IMR-90 (cell line): ENCODE measurements at regions not wholly inside any gene's neighbourhood (a gene's known extent, or its start where the extent isn't known, plus 50 kb on each side); places are given as distances from the start of the nearest gene placed in this dataset.

ENCODE experiments used
- ATAC-seq: fragments of 200-7000 bp; cut with Tn5 transposase; 2 replicates; pipeline ENCODE4 v1.9.1; 2020; ENCODE audit warnings: low read depth, mild to moderate bottlenecking, moderate library complexity
- BruUV-seq: library from RNA; stranded (reverse); fragments of 400-500 nt; replicated peaks from 2 replicates; lab custom pipeline; 2021; lab: Mats Ljungman, UMichigan
- CTCF ChIA-PET: fragments of 300-600 bp; formaldehyde crosslinking; extraction: SDS; loops from one replicate; lab custom pipeline; 2021; ENCODE audit warnings: antibody characterized with exemption; lab: Yijun Ruan, JAX
- POLR2A ChIA-PET: fragments of 300-600 bp; sonication (Branson Sonifier 250); formaldehyde crosslinking; loops from one replicate; lab custom pipeline; 2022; ENCODE audit warnings: antibody characterized with exemption; ENCODE audit not compliant: unreplicated experiment; lab: Charles Lee
- DNase-seq: peaks from one replicate; pipeline ENCODE4 v3.0.0; 2013
- H2AFZ ChIP-seq: replicated peaks from 2 replicates; pipeline ENCODE3; 2013; ENCODE audit warnings: low read length, mild to moderate bottlenecking; ENCODE audit not compliant: poor library complexity
- H2AK5ac ChIP-seq: 2 replicates; pipeline ENCODE4 v1.6.1; 2013; ENCODE audit warnings: low read depth, low read length, inconsistent platforms
- H2AK9ac ChIP-seq: replicated peaks from 2 replicates; pipeline ENCODE3; 2013; ENCODE audit warnings: mild to moderate bottlenecking, low read depth, low read length, moderate library complexity; ENCODE audit not compliant: poor library complexity
- H2BK120ac ChIP-seq: 2 replicates; pipeline ENCODE4 v1.6.1; 2013; ENCODE audit warnings: low read depth, low read length, inconsistent platforms
- H2BK15ac ChIP-seq: 3 replicates; pipeline ENCODE4 v1.6.1; 2013; ENCODE audit warnings: low read depth, low read length, inconsistent platforms
- H2BK20ac ChIP-seq: 2 replicates; pipeline ENCODE4 v1.6.1; 2013; ENCODE audit warnings: low read depth, mild to moderate bottlenecking, inconsistent platforms, low read length, moderate library complexity
- H2BK5ac ChIP-seq: 2 replicates; pipeline ENCODE4 v1.6.1; 2013; ENCODE audit warnings: mild to moderate bottlenecking, low read depth, low read length, inconsistent platforms; ENCODE audit not compliant: poor library complexity, severe bottlenecking
- H3K14ac ChIP-seq: replicated peaks from 2 replicates; pipeline ENCODE4 v1.6.1; 2013; ENCODE audit warnings: low read depth, low read length, inconsistent platforms
- H3K18ac ChIP-seq: 2 replicates; pipeline ENCODE4 v1.6.1; 2013; ENCODE audit warnings: low read depth, low read length, control low read depth
- H3K23ac ChIP-seq: 2 replicates; pipeline ENCODE4 v1.6.1; 2013; ENCODE audit warnings: low read depth, low read length, inconsistent platforms
- H3K27ac ChIP-seq: 2 replicates; pipeline ENCODE4 v1.5.1; 2013; ENCODE audit warnings: mild to moderate bottlenecking, control low read depth, low read length; ENCODE audit not compliant: insufficient read depth
- H3K27me3 ChIP-seq: 2 replicates; pipeline ENCODE4 v1.6.1; 2013; ENCODE audit warnings: low read length; ENCODE audit not compliant: control insufficient read depth, insufficient read depth
- H3K36me3 ChIP-seq: 2 replicates; pipeline ENCODE4 v1.6.1; 2013; ENCODE audit warnings: low read length, mixed read lengths; ENCODE audit not compliant: control insufficient read depth, insufficient read depth
- H3K4ac ChIP-seq: 2 replicates; pipeline ENCODE4 v1.6.1; 2013; ENCODE audit warnings: low read depth, low read length, inconsistent platforms
- H3K4me1 ChIP-seq: 2 replicates; pipeline ENCODE4 v1.6.1; 2013; ENCODE audit warnings: low read length, mixed read lengths; ENCODE audit not compliant: control insufficient read depth, insufficient read depth
- H3K4me2 ChIP-seq: 2 replicates; pipeline ENCODE4 v1.6.1; 2013; ENCODE audit warnings: low read depth, mild to moderate bottlenecking, control low read depth, low read length, moderate library complexity
- H3K4me3 ChIP-seq: 2 replicates; pipeline ENCODE4 v1.5.1; 2013; ENCODE audit warnings: low read depth, mild to moderate bottlenecking, control low read depth, low read length, moderate library complexity; ENCODE audit not compliant: insufficient read depth
- H3K56ac ChIP-seq: 2 replicates; pipeline ENCODE4 v1.6.1; 2013; ENCODE audit warnings: low read length, inconsistent platforms; ENCODE audit not compliant: insufficient read depth; ENCODE audit errors: extremely low read depth
- H3K79me1 ChIP-seq, 2 experiments: 2 replicates each; pipeline ENCODE4 v1.6.1; 2013; ENCODE audit warnings: low read length in 2 of 2, inconsistent platforms in 1 of 2, low read depth in 1 of 2
- H3K9ac ChIP-seq: 2 replicates; pipeline ENCODE4 v1.6.1; 2013; ENCODE audit warnings: low read depth, low read length, control low read depth
- H3K9me1 ChIP-seq: 2 replicates; pipeline ENCODE4 v1.6.1; 2013; ENCODE audit warnings: low read length, inconsistent platforms; ENCODE audit not compliant: insufficient read depth
- H3K9me3 ChIP-seq: 2 replicates; pipeline ENCODE4 v1.6.1; 2013; ENCODE audit warnings: low read length; ENCODE audit not compliant: control insufficient read depth, insufficient read depth
- H4K20me1 ChIP-seq: 2 replicates; pipeline ENCODE4 v1.6.1; 2013; ENCODE audit warnings: low read length, inconsistent platforms; ENCODE audit not compliant: insufficient read depth
- H4K5ac ChIP-seq: 2 replicates; pipeline ENCODE4 v1.6.1; 2013; ENCODE audit warnings: mild to moderate bottlenecking, low read depth, low read length, control low read depth
- H4K8ac ChIP-seq, 2 experiments: 2 replicates each; pipeline ENCODE4 v1.6.1; 2013; ENCODE audit warnings: low read depth in 2 of 2, low read length in 2 of 2, control low read depth in 1 of 2, inconsistent platforms in 1 of 2
- H4K91ac ChIP-seq: 2 replicates; pipeline ENCODE4 v1.6.1; 2013; ENCODE audit warnings: low read depth, low read length, inconsistent platforms; ENCODE audit not compliant: insufficient read depth
- CEBPB ChIP-seq: IDR thresholded peaks from 2 replicates; pipeline ENCODE4 v1.6.1; 2012; ENCODE audit warnings: low read depth, low read length, improper control_type of control experiment
- CTCF ChIP-seq: conservative IDR thresholded peaks from 2 replicates; pipeline ENCODE4 v1.5.1; 2012; ENCODE audit warnings: mild to moderate bottlenecking, low read depth, low read length, improper control_type of control experiment
- MXI1 ChIP-seq: IDR thresholded peaks from 2 replicates; pipeline ENCODE4 v1.6.1; 2012; ENCODE audit warnings: low read depth, mild to moderate bottlenecking, low read length, moderate library complexity, borderline replicate concordance
- NFE2L2 ChIP-seq: fragments of 150-350 bp; IDR thresholded peaks from 2 replicates; pipeline ENCODE4 v1.6.1; 2016; ENCODE audit warnings: low read depth, mild to moderate bottlenecking, low read length
- RCOR1 ChIP-seq: IDR thresholded peaks from 2 replicates; pipeline ENCODE4 v1.6.1; 2012; ENCODE audit warnings: mild to moderate bottlenecking, low read length, improper control_type of control experiment; ENCODE audit not compliant: insufficient replicate concordance
- WGBS, 2 experiments: methylation state at CpG; one replicate each; pipeline versions ENCODE4 v1.1.5 to v1.1.7; 2013; ENCODE audit warnings: missing lambda C conversion rate in 2 of 2; ENCODE audit not compliant: insufficient read length in 1 of 2; ENCODE audit errors: extremely low coverage in 2 of 2; 5-methylcytosine and 5-hydroxymethylcytosine counted together
- dilution Hi-C: fragments of 300-500 bp; cut with HindIII; formaldehyde crosslinking; loops from one replicate; pipeline ENCODE4 v1.14.3; 2018; ENCODE audit warnings: low sequenced_read_pairs; ENCODE audit not compliant: unreplicated experiment
- in situ Hi-C: fragments of 300-500 bp; cut with MboI; formaldehyde crosslinking; loops from 3 replicates; pipeline ENCODE4 v1.14.3; 2019; ENCODE audit warnings: low sequenced_read_pairs, inconsistent platforms, mixed read lengths
- intact Hi-C: fragments of 100-400 bp; cut with micrococcal nuclease; formaldehyde crosslinking; loops from 2 replicates; pipeline ENCODE4 v1.10.0; 2022

DNA sequence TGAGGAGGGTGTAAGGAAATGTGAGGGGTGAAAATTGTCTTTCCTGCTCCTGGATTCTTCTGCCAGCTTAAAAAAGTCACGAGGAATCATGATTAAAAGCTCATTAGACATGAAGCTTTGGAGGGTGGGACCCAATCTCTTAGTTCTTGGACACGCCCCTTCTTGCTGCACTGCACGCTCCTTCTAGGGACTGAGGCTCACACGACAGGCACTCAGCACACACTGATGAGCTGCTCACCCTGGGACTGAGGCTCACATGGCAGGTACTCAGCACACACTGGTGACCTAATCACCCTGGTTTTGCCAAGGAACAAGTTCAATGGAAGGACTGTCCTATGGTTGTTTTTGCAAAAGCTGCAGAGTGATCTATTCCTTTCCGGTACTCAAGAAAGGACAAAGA, 65.8 kb upstream of the ELMO1 start:
- POLR2A ChIA-PET, result no interaction called here
- H2AK5ac ChIP-seq, result no peak overlapping the region
- intact Hi-C loops (no loop called here), dilution Hi-C loops (no loop called here), in situ Hi-C loops (no loop called here)
- H3K9me3 ChIP-seq, result peaks cover 7% of the 10 kb centered on the region
- H2BK20ac ChIP-seq, result no peak overlapping the region
- H4K20me1 ChIP-seq, result no peaks in the 10 kb centered on the region
- no peak overlapping the region for H2AK9ac ChIP-seq
- H4K91ac ChIP-seq, result no peak overlapping the region
- no peak overlapping the region for H2BK120ac ChIP-seq
- no peaks in the 10 kb centered on the region for H3K27me3 ChIP-seq
- H2BK5ac ChIP-seq, result no peak overlapping the region
- no TSS peak for BruUV-seq
- H3K4ac ChIP-seq, result no peak overlapping the region
- TF ChIP-seq CTCF (no peak), MXI1 (no peak), NFE2L2 (no peak), RCOR1 (no peak), CEBPB (no peak)
- no peak overlapping the region for H2BK15ac ChIP-seq
- no peak overlapping the region for H3K14ac ChIP-seq
- 47% methylated on average over 3 of the region's 5 CpGs; no CpG with 5 or more reads in 1 of the 2 experiments for WGBS, 2 experiments
- CTCF ChIA-PET, result no interaction called here
- ATAC-seq (no peak), DNase-seq (no peak)
- no peak overlapping the region for H3K18ac ChIP-seq
- H3K4me1 ChIP-seq, result no peaks in the 10 kb centered on the region
- no peaks in the 10 kb centered on the region for H3K36me3 ChIP-seq
- no peak overlapping the region for H3K27ac ChIP-seq
- no peaks in the 10 kb centered on the region for H3K9me1 ChIP-seq
- H4K5ac ChIP-seq, result no peak overlapping the region
- no peak overlapping the region for H3K4me3 ChIP-seq
- H4K8ac ChIP-seq, result no peak overlapping the region
- no peaks in the 10 kb centered on the region for H3K79me1 ChIP-seq
- H2AFZ ChIP-seq, result no peak overlapping the region
- H3K56ac ChIP-seq, result no peak overlapping the region
- H3K23ac ChIP-seq, result no peak overlapping the region
- no peak overlapping the region for H3K9ac ChIP-seq
- no peak overlapping the region for H3K4me2 ChIP-seq
